Fibroblast of skin of scalp (primary cell): ENCODE measurements at regions not wholly inside any gene's neighbourhood (a gene's known extent, or its start where the extent isn't known, plus 50 kb on each side); places are given as distances from the start of the nearest gene placed in this dataset.

Source experiments
- DNase-seq: peaks from one replicate; pipeline ENCODE4 v3.0.0-alpha.2; 2013

- DNase-seq, result no peak
Measured at GRCh38 chr5:103375863-103376591, 117.5 kb downstream of the MACIR start.

GRCh38 chr5:103375350-103375749 is 116.8 kb downstream of the MACIR start:
- DNase-seq, result peak; percentile 9

DNA sequence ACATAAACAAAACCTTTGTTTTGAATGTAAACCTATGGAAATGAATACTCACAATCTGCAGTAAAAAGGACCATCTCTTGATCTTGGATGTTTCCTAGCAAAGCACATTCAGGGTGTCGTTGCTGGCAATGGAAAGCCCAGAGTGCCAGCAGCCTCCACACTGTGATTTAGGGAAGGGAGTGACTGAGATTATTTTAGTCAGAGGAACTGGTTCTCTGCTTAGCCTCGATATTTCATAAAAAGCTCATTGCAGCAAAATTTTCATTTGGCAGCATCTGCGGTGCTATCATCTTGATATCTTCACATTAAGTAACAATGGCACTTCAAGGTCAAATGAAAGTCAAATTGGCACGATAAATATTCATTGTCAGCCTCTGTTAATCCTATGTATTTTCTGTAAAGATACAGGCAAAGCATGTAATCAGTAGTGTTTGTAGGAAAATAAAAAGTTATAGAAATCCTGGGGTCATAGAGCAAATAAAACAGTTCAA is 116.0 kb downstream of the MACIR start:
- no peak for DNase-seq

DNA sequence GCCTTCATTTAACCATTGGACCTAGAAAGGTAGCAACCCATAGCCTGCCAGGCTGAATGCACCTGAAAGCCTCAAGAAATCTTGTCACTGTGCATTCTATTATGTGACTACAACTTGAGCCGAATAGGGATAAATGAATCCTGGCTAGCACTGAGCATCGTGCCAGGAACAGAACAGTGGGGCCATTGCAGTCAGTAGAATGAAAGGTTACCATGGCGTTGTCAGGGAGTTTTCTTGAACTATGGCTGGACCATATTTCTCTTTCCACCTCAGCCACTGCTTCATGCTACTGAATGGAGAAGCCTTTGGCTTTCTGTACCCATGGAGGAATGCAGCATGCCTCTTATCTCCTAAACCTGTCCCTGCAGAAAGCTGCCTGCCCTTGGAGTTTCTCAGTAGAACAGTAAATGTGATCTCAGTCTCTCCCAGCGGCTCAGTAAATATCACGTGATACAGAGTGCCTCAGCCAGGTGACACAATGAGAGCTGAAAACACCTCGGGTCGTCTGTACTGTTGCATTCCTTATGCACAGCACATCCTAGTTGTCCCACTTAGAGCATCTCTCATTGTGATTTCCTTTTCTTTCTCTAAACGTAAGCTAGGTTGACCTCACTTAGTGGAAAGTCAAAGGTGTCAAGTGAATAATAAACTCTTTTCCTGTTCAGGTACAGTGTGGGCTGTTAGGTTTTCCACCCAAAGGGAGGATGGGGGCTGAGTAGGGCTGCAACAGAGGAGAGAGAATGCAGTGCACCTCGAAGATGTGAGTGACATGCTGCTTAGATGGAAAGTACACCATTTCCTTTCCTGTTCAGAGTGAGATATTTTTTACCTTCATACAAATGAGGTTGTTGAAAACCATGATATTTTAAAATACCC is 115.3 kb downstream of the MACIR start:
- DNase-seq, result no peak

- no peak for DNase-seq
Measured at GRCh38 chr5:103371046-103371607, 112.6 kb downstream of the MACIR start.

DNA sequence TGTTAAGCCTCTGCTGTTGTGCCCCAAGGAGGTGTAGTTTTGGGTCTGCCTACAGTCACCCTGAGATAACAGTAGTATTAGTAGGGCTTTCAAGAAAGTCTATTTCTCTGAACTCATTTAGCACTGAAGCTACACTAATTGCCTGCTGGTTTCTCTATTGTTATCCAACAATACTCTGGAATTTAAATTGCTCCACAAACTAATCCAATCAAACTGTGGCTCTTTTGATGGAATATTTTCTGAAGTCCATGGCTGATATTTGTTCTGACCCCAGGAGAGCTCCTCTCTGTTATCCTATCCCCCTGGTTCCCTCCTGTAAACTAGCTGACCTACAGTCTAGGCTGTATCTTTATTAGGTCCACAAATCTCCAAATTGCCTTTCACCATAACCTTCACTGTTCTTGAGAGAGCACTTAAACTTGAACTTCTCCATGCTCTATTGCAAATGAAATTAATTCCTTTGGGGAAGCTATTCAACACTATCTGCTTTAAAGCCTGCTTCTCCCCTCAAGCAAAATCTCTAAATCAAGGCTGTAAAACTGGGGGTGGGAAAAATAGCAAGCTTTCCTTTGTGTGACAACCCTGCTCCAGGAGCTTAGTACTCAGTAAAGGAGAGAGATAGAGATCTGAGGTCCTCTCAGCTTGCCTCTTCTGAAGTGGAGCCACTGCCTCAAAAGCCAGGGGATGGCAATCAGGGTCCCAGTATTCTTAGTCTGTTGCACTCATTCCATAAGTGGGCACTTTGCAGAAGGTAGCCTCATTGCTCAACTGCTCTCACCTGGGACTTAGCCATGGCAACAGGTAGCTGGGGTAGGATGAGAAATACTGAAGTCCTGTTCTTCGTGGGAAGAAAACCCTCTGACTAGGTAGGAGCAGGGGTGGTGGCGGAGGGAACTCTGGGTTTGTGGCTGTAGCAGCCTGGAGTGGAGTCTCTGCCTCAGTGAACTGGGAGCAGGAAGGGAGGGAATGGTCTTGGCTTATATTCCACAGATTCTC is 110.9 kb downstream of the MACIR start:
- no peak for DNase-seq

- no peak for DNase-seq
Measured at GRCh38 chr5:103367702-103368101, 109.1 kb downstream of the MACIR start.

DNA sequence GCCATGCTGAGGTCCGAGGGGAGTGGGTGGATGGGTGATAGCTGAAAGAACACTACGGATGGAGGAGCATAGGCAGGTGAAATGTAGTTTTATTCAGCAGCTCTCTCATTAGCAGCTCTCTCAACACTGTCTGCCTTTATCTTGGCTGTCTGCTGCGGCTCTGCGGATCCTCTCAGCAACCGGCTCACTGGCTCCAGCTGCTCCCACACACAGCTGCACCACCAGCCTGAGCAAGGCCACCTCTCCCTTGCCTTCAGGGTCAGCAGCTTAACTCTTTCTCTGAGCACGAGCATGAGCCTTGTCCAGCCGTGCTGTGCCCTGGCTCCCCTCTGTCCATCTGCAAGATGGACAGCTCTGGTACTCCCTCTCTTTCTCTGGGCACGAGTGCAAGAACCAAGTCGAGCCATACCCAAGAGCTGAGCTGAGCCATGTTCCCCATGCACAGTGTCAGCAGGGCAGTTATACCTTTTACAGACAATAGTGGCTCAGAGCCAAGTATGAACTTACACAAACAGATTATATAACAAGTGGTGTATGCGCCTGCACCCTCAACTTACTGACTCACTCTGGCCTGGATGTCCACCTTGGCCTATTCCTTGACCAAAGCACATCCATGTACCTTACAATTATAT is 108.5 kb downstream of the MACIR start:
- no peak for DNase-seq

- no peak for DNase-seq
Measured at GRCh38 chr5:103364074-103364473, 105.5 kb downstream of the MACIR start.

DNA sequence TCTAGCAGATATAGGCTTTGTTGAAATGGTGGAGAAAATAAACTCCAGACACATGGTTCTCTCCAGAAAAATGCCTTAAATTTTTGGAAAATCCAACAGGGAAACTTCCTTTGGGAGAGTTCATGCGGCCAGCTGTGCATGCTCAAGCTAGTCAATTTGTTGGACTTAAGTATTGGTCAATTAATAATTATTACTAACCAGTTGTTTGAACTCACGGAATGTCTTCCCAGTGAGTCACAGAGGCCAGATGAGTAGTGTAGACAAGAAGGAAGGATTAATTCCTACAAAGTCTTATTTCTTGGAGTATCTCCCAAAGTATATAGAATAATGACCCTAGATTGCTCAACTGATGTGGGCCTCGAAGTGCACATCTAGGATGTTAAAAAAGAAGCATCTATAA is 103.6 kb downstream of the MACIR start:
- peak; percentile 5 for DNase-seq

GRCh38 chr5:103360475-103360874 is 101.9 kb downstream of the MACIR start:
- DNase-seq, result no peak

- DNase-seq, result no peak
Measured at GRCh38 chr5:103358305-103358995, 99.9 kb downstream of the MACIR start.

DNA sequence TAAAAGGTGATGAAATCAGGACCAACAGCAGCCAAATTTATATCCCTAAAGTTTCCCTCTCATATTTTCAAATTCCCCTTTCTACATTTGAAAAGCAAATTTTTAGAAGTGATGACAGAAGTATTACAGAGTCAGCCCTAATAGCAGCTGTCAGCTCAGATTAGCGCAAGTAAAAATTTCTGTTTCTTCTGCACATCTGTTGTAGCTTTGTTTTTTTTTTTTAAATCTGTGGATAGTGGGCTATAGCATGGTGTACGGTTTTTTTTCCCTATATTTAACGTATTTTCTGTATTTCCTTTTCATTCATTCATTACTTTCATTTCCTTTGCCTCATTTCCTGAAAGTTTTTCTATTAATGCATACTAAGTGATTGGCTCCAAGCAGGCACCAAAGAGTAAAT is 99.1 kb downstream of the MACIR start:
- no peak for DNase-seq

GRCh38 chr5:103356350-103357091 is 98.0 kb downstream of the MACIR start:
- no peak for DNase-seq

DNA sequence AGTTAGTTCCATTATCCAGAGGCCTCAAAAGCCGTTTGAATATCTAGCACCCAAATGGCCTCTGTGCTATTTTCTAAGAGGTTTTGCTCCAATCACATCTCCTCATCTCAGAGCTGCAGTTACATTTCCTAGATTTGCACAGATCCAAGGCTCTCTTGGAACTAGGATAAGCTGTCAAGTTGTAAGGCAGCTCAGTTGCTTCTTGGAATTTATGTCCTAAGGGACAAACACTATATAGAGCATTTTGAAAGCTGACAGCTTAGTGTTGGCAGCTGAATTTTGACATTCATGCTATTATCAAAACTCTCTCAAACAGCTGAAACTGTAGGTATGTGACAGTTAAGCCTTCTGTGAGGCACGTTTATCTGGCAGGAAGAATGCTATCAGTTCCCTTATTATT is 97.0 kb downstream of the MACIR start:
- DNase-seq, result no peak

- DNase-seq, result no peak
Measured at GRCh38 chr5:103354446-103354845, 95.9 kb downstream of the MACIR start.

- DNase-seq, result no peak
Measured at GRCh38 chr5:103353581-103353980, 95.0 kb downstream of the MACIR start.

DNA sequence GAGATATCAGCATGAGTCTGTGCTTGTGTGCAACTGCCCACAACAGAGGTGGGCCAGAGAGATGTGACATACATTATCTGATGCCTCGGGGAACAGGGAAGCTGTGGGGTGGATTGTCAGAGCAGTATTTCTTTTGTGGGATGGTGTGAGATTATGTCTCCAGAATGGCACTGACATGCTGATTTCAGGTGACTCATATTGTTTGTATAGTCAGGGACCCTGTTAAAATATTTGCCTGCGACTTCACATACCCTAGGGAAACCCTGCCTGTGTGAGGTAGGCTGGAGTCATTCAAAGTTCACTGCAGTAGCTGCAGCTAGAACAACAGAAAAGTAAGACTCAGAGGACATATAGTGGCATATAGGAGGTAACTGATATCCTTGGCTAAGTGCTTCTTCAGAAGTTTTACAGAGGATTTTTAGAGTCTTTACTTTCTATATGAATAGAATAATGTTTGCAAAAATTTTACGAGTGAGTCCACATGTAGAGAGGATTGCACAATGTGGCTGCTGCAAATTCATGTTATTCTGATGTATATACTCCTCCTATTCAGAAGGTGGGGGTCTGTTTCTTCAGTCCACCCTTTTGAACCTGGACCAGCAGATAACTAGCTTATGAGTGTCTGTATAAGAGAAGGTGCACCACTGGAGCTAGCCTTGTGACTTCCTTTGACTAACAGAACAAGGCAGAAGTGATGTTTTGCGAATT is 89.3 kb downstream of the MACIR start:
- no peak for DNase-seq

GRCh38 chr5:103346162-103346748 is 87.7 kb downstream of the MACIR start:
- DNase-seq, result no peak
